ENCODE measurements at regions not wholly inside any gene's neighbourhood (a gene's known extent, or its start where the extent isn't known, plus 50 kb on each side); places are given as distances from the start of the nearest gene placed in this dataset.

DNA sequence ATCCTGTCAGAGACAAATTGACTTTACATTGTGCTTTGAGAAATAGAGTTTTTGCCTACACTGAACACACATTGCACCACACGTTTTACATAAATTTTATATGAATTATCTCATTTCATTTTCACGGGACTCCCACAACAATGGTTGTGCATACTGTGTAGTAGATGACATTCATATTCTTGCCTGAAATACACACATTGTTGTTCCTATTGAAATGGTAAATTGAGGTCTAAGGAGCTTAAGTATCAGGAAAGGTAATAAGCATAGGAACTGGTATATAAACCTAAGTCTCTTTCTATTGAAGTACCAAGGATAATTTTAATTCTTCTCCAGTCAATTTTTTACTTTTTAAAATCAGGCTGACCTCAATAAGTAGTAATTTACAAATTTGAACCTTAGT lies 473.7 kb upstream of the DEPDC1 start:
- DNase-seq (ENCODE audit: low spot score) = no peak
- Histone ChIP-seq H3K27me3 (ENCODE audit: control insufficient read depth in 4 of 4, insufficient read depth in 4 of 4, low read length in 3 of 4) (no peaks in the 10 kb centered on the region), H3K36me3 (ENCODE audit: control insufficient read depth in 4 of 4, insufficient read depth in 3 of 4, low read depth in 1 of 4, low read length in 3 of 4) (no peaks in the 10 kb centered on the region), H3K4me1 (ENCODE audit: control insufficient read depth in 4 of 4, insufficient read depth in 4 of 4, low read length in 3 of 4) (no peaks in the 10 kb centered on the region), H3K27ac (ENCODE audit: low read depth in 1 of 2, low read length in 2 of 2) (no peak overlapping the region), H3K9me3 (ENCODE audit: control insufficient read depth in 4 of 4, low read length in 3 of 4) (no peaks in the 10 kb centered on the region), H3K4me3 (ENCODE audit: low read depth in 1 of 3, low read length in 3 of 3) (no peak overlapping the region), H3K9ac (ENCODE audit: low read depth in 1 of 2, low read length in 2 of 2) (no peak overlapping the region)
- 62% methylated on average over 2 of the region's 2 CpGs for WGBS
- no peak for TF ChIP-seq HNF4G (IDR thresholded peaks at IDR 0.05)
- TF ChIP-seq RAD21 (IDR thresholded peaks at IDR 0.05) = no peak
- no peak for TF ChIP-seq RXRA (IDR thresholded peaks at IDR 0.05)
- TF ChIP-seq FOXA2 (IDR thresholded peaks at IDR 0.05) = no peak
- no peak for TF ChIP-seq EGR1 (IDR thresholded peaks at IDR 0.05; ENCODE audit: low read depth in 2 of 2)
- no peak for TF ChIP-seq GABPA (IDR thresholded peaks at IDR 0.05 in 1 of 2, conservative IDR thresholded peaks at IDR 0.05 in 1 of 2)
- no peak for TF ChIP-seq CTCF (IDR thresholded peaks at IDR 0.05; ENCODE audit: low read depth, low read length, missing input control)
- TF ChIP-seq NR2F2 (IDR thresholded peaks at IDR 0.05) = no peak

GRCh38 chr1:68973459-68974244 lies 476.8 kb upstream of the DEPDC1 start:
- 84% methylated on average over 6 of the region's 6 CpGs for WGBS
- no peak overlapping the region for H3K27ac ChIP-seq (ENCODE audit: low read depth in 1 of 2, low read length in 2 of 2)
- no peak overlapping the region for H3K4me3 ChIP-seq (ENCODE audit: low read depth in 1 of 3, low read length in 3 of 3)
- TF ChIP-seq HNF4A (conservative IDR thresholded peaks at IDR 0.05) = no peak
- TF ChIP-seq, protein P1, sequence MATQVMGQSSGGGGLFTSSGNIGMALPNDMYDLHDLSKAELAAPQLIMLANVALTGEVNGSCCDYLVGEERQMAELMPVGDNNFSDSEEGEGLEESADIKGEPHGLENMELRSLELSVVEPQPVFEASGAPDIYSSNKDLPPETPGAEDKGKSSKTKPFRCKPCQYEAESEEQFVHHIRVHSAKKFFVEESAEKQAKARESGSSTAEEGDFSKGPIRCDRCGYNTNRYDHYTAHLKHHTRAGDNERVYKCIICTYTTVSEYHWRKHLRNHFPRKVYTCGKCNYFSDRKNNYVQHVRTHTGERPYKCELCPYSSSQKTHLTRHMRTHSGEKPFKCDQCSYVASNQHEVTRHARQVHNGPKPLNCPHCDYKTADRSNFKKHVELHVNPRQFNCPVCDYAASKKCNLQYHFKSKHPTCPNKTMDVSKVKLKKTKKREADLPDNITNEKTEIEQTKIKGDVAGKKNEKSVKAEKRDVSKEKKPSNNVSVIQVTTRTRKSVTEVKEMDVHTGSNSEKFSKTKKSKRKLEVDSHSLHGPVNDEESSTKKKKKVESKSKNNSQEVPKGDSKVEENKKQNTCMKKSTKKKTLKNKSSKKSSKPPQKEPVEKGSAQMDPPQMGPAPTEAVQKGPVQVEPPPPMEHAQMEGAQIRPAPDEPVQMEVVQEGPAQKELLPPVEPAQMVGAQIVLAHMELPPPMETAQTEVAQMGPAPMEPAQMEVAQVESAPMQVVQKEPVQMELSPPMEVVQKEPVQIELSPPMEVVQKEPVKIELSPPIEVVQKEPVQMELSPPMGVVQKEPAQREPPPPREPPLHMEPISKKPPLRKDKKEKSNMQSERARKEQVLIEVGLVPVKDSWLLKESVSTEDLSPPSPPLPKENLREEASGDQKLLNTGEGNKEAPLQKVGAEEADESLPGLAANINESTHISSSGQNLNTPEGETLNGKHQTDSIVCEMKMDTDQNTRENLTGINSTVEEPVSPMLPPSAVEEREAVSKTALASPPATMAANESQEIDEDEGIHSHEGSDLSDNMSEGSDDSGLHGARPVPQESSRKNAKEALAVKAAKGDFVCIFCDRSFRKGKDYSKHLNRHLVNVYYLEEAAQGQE (IDR thresholded peaks at IDR 0.05) = no peak
- TF ChIP-seq GABPA (IDR thresholded peaks at IDR 0.05 in 1 of 2, conservative IDR thresholded peaks at IDR 0.05 in 1 of 2) = no peak
- TF ChIP-seq TAF1 (conservative IDR thresholded peaks at IDR 0.05) = no peak
- no peak for TF ChIP-seq EGR1 (IDR thresholded peaks at IDR 0.05; ENCODE audit: low read depth in 2 of 2)
- TF ChIP-seq ZBTB33 (IDR thresholded peaks at IDR 0.05) = no peak
- no peak for TF ChIP-seq SP1 (IDR thresholded peaks at IDR 0.05)
- no peak for TF ChIP-seq NR2F2 (IDR thresholded peaks at IDR 0.05)
- TF ChIP-seq JUND (IDR thresholded peaks at IDR 0.05) = no peak
- TF ChIP-seq CTCF (IDR thresholded peaks at IDR 0.05; ENCODE audit: low read depth, low read length, missing input control) = no peak
- TF ChIP-seq, protein P2, sequence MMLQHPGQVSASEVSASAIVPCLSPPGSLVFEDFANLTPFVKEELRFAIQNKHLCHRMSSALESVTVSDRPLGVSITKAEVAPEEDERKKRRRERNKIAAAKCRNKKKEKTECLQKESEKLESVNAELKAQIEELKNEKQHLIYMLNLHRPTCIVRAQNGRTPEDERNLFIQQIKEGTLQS (IDR thresholded peaks at IDR 0.05) = no peak
- H3K4me1 ChIP-seq (ENCODE audit: control insufficient read depth in 4 of 4, insufficient read depth in 4 of 4, low read length in 3 of 4) = no peaks in the 10 kb centered on the region
- H3K9ac ChIP-seq (ENCODE audit: low read depth in 1 of 2, low read length in 2 of 2) = no peak overlapping the region
- no peak for DNase-seq (ENCODE audit: low spot score)
- no peaks in the 10 kb centered on the region for H3K9me3 ChIP-seq (ENCODE audit: control insufficient read depth in 4 of 4, low read length in 3 of 4)
- H3K36me3 ChIP-seq (ENCODE audit: control insufficient read depth in 4 of 4, insufficient read depth in 3 of 4, low read depth in 1 of 4, low read length in 3 of 4) = no peaks in the 10 kb centered on the region
- H3K27me3 ChIP-seq (ENCODE audit: control insufficient read depth in 4 of 4, insufficient read depth in 4 of 4, low read length in 3 of 4) = no peaks in the 10 kb centered on the region
